GM12878 (cell line): ENCODE measurements at regions not wholly inside any gene's neighbourhood (a gene's known extent, or its start where the extent isn't known, plus 50 kb on each side); places are given as distances from the start of the nearest gene placed in this dataset.

Source experiments
- ATAC-seq: fragments of 200-7000 bp; cut with Tn5 transposase; 3 replicates; pipeline ENCODE4 v1.9.1; 2020; ENCODE audit warnings: mild to moderate bottlenecking, moderate library complexity
- BruUV-seq: library from RNA; stranded (reverse); fragments of 400-500 nt; replicated peaks from 2 replicates; lab custom pipeline; 2021; lab: Mats Ljungman, UMichigan
- CTCF ChIA-PET: fragments of 300-600 bp; sonication (Branson Sonifier 250); formaldehyde crosslinking; extraction: SDS; loops from one replicate; lab custom pipeline; 2021; ENCODE audit warnings: inconsistent platforms; lab: Yijun Ruan, JAX
- POLR2A ChIA-PET: fragments of 350-600 bp; formaldehyde crosslinking; extraction: SDS; loops from one replicate; lab custom pipeline; 2021; ENCODE audit warnings: inconsistent platforms; lab: Charles Lee
- RAD21 ChIA-PET: fragments of 300-600 bp; sonication (Branson Sonifier 250); formaldehyde crosslinking; loops from one replicate; lab custom pipeline; 2023; ENCODE audit warnings: antibody characterized with exemption; ENCODE audit not compliant: unreplicated experiment; lab: Charles Lee
- SMC1A ChIA-PET: fragments of 300-600 bp; sonication (Branson Sonifier 250); formaldehyde crosslinking; loops from one replicate; lab custom pipeline; 2023; ENCODE audit not compliant: unreplicated experiment, uncharacterized antibody; lab: Charles Lee
- DNase-seq: peaks from one replicate; pipeline ENCODE4 v3.0.0-alpha.2; 2011; ENCODE audit warnings: low read depth, low spot score
- FAIRE-seq: peaks from 3 replicates; lab custom pipeline; 2011; peaks lifted over from hg19 to GRCh38; lab: Jason Lieb, UNC
- H2AFZ ChIP-seq: 2 replicates; pipeline ENCODE4 v1.6.0; 2011; ENCODE audit warnings: low read depth, low read length, control low read depth; ENCODE audit not compliant: control insufficient read depth
- H3K27ac ChIP-seq: 2 replicates; pipeline ENCODE4 v1.5.1; 2011; ENCODE audit warnings: control low read depth; ENCODE audit not compliant: control insufficient read depth, insufficient read depth
- H3K27me3 ChIP-seq, 2 experiments: replicated peaks in 1 of 2; 2 replicates each; pipeline versions ENCODE4 v1.6.0 to v1.6.1; 2011; ENCODE audit warnings: low read length in 1 of 2; ENCODE audit not compliant: control insufficient read depth in 2 of 2, insufficient read depth in 2 of 2
- H3K36me3 ChIP-seq, 2 experiments: 2 replicates each; pipeline ENCODE4 v1.5.1; 2011; ENCODE audit warnings: low read length in 1 of 2; ENCODE audit not compliant: control insufficient read depth in 2 of 2, insufficient read depth in 2 of 2
- H3K4me1 ChIP-seq: 2 replicates; pipeline ENCODE4 v1.6.1; 2011; ENCODE audit warnings: mild to moderate bottlenecking, low read length, moderate library complexity, mixed read lengths; ENCODE audit not compliant: control insufficient read depth, insufficient read depth
- H3K4me2 ChIP-seq: 2 replicates; pipeline ENCODE4 v1.6.0; 2011; ENCODE audit warnings: control low read depth; ENCODE audit not compliant: control insufficient read depth, insufficient read depth
- H3K4me3 ChIP-seq: fragments of 200-600 bp; sonication (generic); 2 replicates; pipeline ENCODE4 v1.5.1; 2016
- H3K79me2 ChIP-seq: 2 replicates; pipeline ENCODE4 v1.6.0; 2011; ENCODE audit warnings: low read length; ENCODE audit not compliant: control insufficient read depth, insufficient read depth
- H3K9ac ChIP-seq: 2 replicates; pipeline ENCODE4 v1.8.0; 2011; ENCODE audit warnings: low read length, control low read depth, mixed read lengths; ENCODE audit not compliant: control insufficient read depth, insufficient read depth
- H3K9me3 ChIP-seq: replicated peaks from 3 replicates; pipeline ENCODE4 v1.5.1; 2011; ENCODE audit warnings: mild to moderate bottlenecking, low read length; ENCODE audit not compliant: control insufficient read depth, insufficient read depth
- H4K20me1 ChIP-seq: 2 replicates; pipeline ENCODE4 v1.6.0; 2011; ENCODE audit not compliant: control insufficient read depth, insufficient read depth
- CREM ChIP-seq: IDR thresholded peaks from 2 replicates; pipeline ENCODE4 v1.6.1; 2014; ENCODE audit warnings: antibody characterized with exemption, low read depth
- EP300 ChIP-seq, 2 experiments: fragments of 150-350 bp in 1 of 2; IDR thresholded peaks; 2 replicates each; pipeline ENCODE4 v1.6.1; 2011 to 2012; ENCODE audit warnings: low read depth in 2 of 2, low read length in 2 of 2, borderline replicate concordance in 1 of 2, improper control_type of control experiment in 1 of 2, inconsistent platforms in 1 of 2; ENCODE audit not compliant: control insufficient read depth in 1 of 2
- ETV6 ChIP-seq, 2 experiments: fragments of 450-650 bp in 1 of 2; IDR thresholded peaks in 1 of 2; conservative IDR thresholded peaks in 1 of 2; 2 replicates each; pipeline ENCODE4 v1.6.1; 2014; ENCODE audit warnings: antibody characterized with exemption in 1 of 2, borderline replicate concordance in 1 of 2, low read depth in 1 of 2, mild to moderate bottlenecking in 1 of 2, moderate library complexity in 1 of 2
- HCFC1 ChIP-seq: fragments of 150-350 bp; IDR thresholded peaks from 2 replicates; pipeline ENCODE4 v1.6.1; 2014; ENCODE audit warnings: low read length
- IKZF2 ChIP-seq, 2 experiments: fragments of 450-650 bp; IDR thresholded peaks; 2 replicates each; pipeline ENCODE4 v1.6.1; 2017; ENCODE audit warnings: mild to moderate bottlenecking in 2 of 2, moderate library complexity in 2 of 2
- MTA2 ChIP-seq: fragments of 450-650 bp; IDR thresholded peaks from 2 replicates; pipeline ENCODE4 v1.6.1; 2016; ENCODE audit warnings: low read depth, mild to moderate bottlenecking, moderate library complexity
- MTA3 ChIP-seq: IDR thresholded peaks from 2 replicates; pipeline ENCODE4 v1.6.1; 2012; ENCODE audit warnings: low read length, inconsistent platforms, borderline replicate concordance
- NFYA ChIP-seq: IDR thresholded peaks from 2 replicates; pipeline ENCODE4 v1.6.1; 2011; ENCODE audit warnings: low read depth, mild to moderate bottlenecking, low read length, improper control_type of control experiment, borderline replicate concordance
- PML ChIP-seq: IDR thresholded peaks from 2 replicates; pipeline ENCODE4 v1.6.1; 2012; ENCODE audit warnings: low read length, inconsistent platforms
- RELA ChIP-seq: fragments of 450-650 bp; IDR thresholded peaks from 2 replicates; pipeline ENCODE4 v1.8.0; 2014; ENCODE audit warnings: borderline replicate concordance; ENCODE audit not compliant: partially characterized antibody
- SMARCA5 ChIP-seq: fragments of 450-650 bp; IDR thresholded peaks from 2 replicates; pipeline ENCODE4 v1.6.1; 2017; ENCODE audit warnings: mild to moderate bottlenecking
- SPI1 ChIP-seq: IDR thresholded peaks from 2 replicates; pipeline ENCODE4 v1.6.1; 2011; ENCODE audit warnings: low read depth, mild to moderate bottlenecking, low read length, moderate library complexity, borderline replicate concordance; ENCODE audit not compliant: insufficient read depth
- SREBF1 ChIP-seq: IDR thresholded peaks from 2 replicates; pipeline ENCODE4 v1.6.1; 2012; ENCODE audit warnings: mild to moderate bottlenecking, low read length
- TCF7 ChIP-seq: IDR thresholded peaks from 2 replicates; pipeline ENCODE4 v1.6.1; 2014; ENCODE audit warnings: antibody characterized with exemption, borderline replicate concordance
- in situ Hi-C: fragments of 300-500 bp; cut with MboI; formaldehyde crosslinking; loops from 9 replicates; pipeline ENCODE4 v1.14.3; 2018; ENCODE audit warnings: mixed read lengths
- intact Hi-C: fragments of 100-400 bp; cut with micrococcal nuclease; formaldehyde crosslinking; loops from one replicate; pipeline ENCODE4 v1.14.2; 2022; ENCODE audit not compliant: unreplicated experiment
- TF ChIP-seq, protein P1 (sequence below), 3 experiments: IDR thresholded peaks in 2 of 3; conservative IDR thresholded peaks in 1 of 3; 2 replicates each; pipeline ENCODE4 v1.5.1; 2011; ENCODE audit warnings: low read depth in 3 of 3, low read length in 3 of 3, mild to moderate bottlenecking in 3 of 3, control low read depth in 2 of 3, moderate library complexity in 2 of 3, inconsistent platforms in 1 of 3, mixed read lengths in 1 of 3; ENCODE audit not compliant: control insufficient read depth in 2 of 3, insufficient read depth in 1 of 3; ENCODE audit errors: extremely low read depth in 1 of 3
- TF ChIP-seq, protein P2 (sequence below): fragments of 450-650 bp; formaldehyde crosslinking; IDR thresholded peaks from 2 replicates; pipeline ENCODE4 v1.5.0; 2022; ENCODE audit warnings: mild to moderate bottlenecking, missing genetic modification characterization
- TF ChIP-seq, protein P3 (sequence below): IDR thresholded peaks from 2 replicates; pipeline ENCODE4 v1.6.1; 2011; ENCODE audit warnings: borderline replicate concordance, low read depth, mild to moderate bottlenecking, moderate library complexity, mixed read lengths, low read length; ENCODE audit not compliant: insufficient read depth; ENCODE audit errors: extremely low read length

- TF ChIP-seq, protein P1, sequence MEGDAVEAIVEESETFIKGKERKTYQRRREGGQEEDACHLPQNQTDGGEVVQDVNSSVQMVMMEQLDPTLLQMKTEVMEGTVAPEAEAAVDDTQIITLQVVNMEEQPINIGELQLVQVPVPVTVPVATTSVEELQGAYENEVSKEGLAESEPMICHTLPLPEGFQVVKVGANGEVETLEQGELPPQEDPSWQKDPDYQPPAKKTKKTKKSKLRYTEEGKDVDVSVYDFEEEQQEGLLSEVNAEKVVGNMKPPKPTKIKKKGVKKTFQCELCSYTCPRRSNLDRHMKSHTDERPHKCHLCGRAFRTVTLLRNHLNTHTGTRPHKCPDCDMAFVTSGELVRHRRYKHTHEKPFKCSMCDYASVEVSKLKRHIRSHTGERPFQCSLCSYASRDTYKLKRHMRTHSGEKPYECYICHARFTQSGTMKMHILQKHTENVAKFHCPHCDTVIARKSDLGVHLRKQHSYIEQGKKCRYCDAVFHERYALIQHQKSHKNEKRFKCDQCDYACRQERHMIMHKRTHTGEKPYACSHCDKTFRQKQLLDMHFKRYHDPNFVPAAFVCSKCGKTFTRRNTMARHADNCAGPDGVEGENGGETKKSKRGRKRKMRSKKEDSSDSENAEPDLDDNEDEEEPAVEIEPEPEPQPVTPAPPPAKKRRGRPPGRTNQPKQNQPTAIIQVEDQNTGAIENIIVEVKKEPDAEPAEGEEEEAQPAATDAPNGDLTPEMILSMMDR (IDR thresholded peaks at IDR 0.05 in 2 of 3, conservative IDR thresholded peaks at IDR 0.05 in 1 of 3; ENCODE audit: control insufficient read depth in 2 of 3, extremely low read depth in 1 of 3, insufficient read depth in 1 of 3, low read depth in 3 of 3, low read length in 3 of 3): no peak
- TF ChIP-seq MTA2 (no peak), SREBF1 (no peak), SPI1 (no peak), PML (no peak)
- TF ChIP-seq, all 136 proteins: peak for 0
Observed at GRCh38 chr1:229893762-229894444, 173.1 kb upstream of the GALNT2 start (continued).

DNA sequence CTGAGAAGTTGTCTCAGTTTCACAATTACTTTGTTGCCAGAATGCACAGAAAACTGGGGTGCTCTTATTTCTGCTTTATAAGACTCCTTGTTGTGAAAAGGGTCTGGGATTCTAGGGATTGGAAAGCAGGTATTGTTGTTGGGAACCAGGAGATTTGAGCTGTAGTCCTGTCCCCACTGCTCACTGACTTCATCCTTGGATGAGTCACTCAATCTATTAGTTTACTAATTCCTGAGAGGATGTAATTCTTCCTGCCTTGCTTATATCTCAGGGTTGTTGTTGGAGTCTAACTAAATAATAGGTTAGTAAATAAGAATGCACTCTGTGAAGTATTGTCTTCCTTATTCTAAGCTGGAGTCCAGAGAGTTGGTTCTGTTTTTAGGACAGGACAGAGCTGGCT is 172.5 kb upstream of the GALNT2 start:
- no peaks in the 10 kb centered on the region for H4K20me1 ChIP-seq
- no peak overlapping the region for H3K9ac ChIP-seq
- no peaks in the 10 kb centered on the region for H3K4me1 ChIP-seq
- CTCF ChIA-PET: interaction anchor here (1.1 to 1.2 kb wide), 2 partner anchors 12 to 15 kb away, joined by 3 read pairs; no protein-coding TSS in a partner anchor
- no peaks in the 10 kb centered on the region for H3K36me3 ChIP-seq
- no peak overlapping the region for H3K27ac ChIP-seq
- RAD21 ChIA-PET: no interaction called here
- peaks cover 0 to 2% of the 10 kb centered on the region in 2 experiments; a peak in 1 of 4 replicates for H3K27me3 ChIP-seq
- FAIRE-seq: no peak
- POLR2A ChIA-PET: no interaction called here
- BruUV-seq: no TSS peak
- no peak overlapping the region for H2AFZ ChIP-seq
- no peak for DNase-seq
- no peak for TF ChIP-seq SMARCA5
- TF ChIP-seq, protein P2, sequence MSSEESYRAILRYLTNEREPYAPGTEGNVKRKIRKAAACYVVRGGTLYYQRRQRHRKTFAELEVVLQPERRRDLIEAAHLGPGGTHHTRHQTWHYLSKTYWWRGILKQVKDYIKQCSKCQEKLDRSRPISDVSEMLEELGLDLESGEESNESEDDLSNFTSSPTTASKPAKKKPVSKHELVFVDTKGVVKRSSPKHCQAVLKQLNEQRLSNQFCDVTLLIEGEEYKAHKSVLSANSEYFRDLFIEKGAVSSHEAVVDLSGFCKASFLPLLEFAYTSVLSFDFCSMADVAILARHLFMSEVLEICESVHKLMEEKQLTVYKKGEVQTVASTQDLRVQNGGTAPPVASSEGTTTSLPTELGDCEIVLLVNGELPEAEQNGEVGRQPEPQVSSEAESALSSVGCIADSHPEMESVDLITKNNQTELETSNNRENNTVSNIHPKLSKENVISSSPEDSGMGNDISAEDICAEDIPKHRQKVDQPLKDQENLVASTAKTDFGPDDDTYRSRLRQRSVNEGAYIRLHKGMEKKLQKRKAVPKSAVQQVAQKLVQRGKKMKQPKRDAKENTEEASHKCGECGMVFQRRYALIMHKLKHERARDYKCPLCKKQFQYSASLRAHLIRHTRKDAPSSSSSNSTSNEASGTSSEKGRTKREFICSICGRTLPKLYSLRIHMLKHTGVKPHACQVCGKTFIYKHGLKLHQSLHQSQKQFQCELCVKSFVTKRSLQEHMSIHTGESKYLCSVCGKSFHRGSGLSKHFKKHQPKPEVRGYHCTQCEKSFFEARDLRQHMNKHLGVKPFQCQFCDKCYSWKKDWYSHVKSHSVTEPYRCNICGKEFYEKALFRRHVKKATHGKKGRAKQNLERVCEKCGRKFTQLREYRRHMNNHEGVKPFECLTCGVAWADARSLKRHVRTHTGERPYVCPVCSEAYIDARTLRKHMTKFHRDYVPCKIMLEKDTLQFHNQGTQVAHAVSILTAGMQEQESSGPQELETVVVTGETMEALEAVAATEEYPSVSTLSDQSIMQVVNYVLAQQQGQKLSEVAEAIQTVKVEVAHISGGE: no peak
- no peak for TF ChIP-seq CREM
- no peak for TF ChIP-seq IKZF2 (IDR thresholded peaks at IDR 0.05)
- TF ChIP-seq RELA: no peak
- TF ChIP-seq TCF7: no peak
- no peak for TF ChIP-seq ETV6 (conservative IDR thresholded peaks at IDR 0.05 in 1 of 2, IDR thresholded peaks at IDR 0.05 in 1 of 2; ENCODE audit: borderline replicate concordance in 1 of 2, low read depth in 1 of 2)
- TF ChIP-seq HCFC1: no peak
- TF ChIP-seq, protein P3, sequence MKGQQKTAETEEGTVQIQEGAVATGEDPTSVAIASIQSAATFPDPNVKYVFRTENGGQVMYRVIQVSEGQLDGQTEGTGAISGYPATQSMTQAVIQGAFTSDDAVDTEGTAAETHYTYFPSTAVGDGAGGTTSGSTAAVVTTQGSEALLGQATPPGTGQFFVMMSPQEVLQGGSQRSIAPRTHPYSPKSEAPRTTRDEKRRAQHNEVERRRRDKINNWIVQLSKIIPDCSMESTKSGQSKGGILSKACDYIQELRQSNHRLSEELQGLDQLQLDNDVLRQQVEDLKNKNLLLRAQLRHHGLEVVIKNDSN: no peak
- TF ChIP-seq MTA3: no peak
- no peak for TF ChIP-seq EP300 (IDR thresholded peaks at IDR 0.05; ENCODE audit: borderline replicate concordance in 1 of 2, control insufficient read depth in 1 of 2, low read depth in 2 of 2, low read length in 2 of 2)
- no peak for TF ChIP-seq NFYA
- no peak overlapping the region for H3K4me2 ChIP-seq
- H3K9me3 ChIP-seq: no peaks in the 10 kb centered on the region
- in situ Hi-C loops (no loop called here), intact Hi-C loops (no loop called here)
- SMC1A ChIA-PET: interaction anchor here (1.0 to 1.1 kb wide), 2 partner anchors 46 to 112 kb away, joined by 3 to 4 read pairs; no protein-coding TSS in a partner anchor
- ATAC-seq: no peak
- H3K4me3 ChIP-seq: no peak overlapping the region
- no peaks in the 10 kb centered on the region for H3K79me2 ChIP-seq
